Astrocyte of the cerebellum (primary cell): ENCODE measurements at regions not wholly inside any gene's neighbourhood (a gene's known extent, or its start where the extent isn't known, plus 50 kb on each side); places are given as distances from the start of the nearest gene placed in this dataset.

Experiments used
- DNase-seq: peaks from one replicate; pipeline ENCODE4 v3.0.0-alpha.2; 2011; ENCODE audit warnings: low read depth
- H3K4me3 ChIP-seq: 2 replicates; pipeline ENCODE4 v1.5.1; 2011; ENCODE audit warnings: mild to moderate bottlenecking, low read depth, low read length, moderate library complexity
- in situ Hi-C: cut with HindIII; loops from 2 replicates; pipeline ENCODE4 v1.10.0; 2017; ENCODE audit warnings: low sequenced_read_pairs
- TF ChIP-seq, protein P1 (sequence below): IDR thresholded peaks from 2 replicates; pipeline ENCODE4 v1.5.1; 2012; ENCODE audit warnings: low read length, low read depth, moderate library complexity, mild to moderate bottlenecking; ENCODE audit errors: missing control alignments

GRCh38 chr10:120960725-120961124, 109.6 kb downstream of the WDR11 start:
- no peak for DNase-seq
- TF ChIP-seq, protein P1, sequence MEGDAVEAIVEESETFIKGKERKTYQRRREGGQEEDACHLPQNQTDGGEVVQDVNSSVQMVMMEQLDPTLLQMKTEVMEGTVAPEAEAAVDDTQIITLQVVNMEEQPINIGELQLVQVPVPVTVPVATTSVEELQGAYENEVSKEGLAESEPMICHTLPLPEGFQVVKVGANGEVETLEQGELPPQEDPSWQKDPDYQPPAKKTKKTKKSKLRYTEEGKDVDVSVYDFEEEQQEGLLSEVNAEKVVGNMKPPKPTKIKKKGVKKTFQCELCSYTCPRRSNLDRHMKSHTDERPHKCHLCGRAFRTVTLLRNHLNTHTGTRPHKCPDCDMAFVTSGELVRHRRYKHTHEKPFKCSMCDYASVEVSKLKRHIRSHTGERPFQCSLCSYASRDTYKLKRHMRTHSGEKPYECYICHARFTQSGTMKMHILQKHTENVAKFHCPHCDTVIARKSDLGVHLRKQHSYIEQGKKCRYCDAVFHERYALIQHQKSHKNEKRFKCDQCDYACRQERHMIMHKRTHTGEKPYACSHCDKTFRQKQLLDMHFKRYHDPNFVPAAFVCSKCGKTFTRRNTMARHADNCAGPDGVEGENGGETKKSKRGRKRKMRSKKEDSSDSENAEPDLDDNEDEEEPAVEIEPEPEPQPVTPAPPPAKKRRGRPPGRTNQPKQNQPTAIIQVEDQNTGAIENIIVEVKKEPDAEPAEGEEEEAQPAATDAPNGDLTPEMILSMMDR: no peak
- no peak overlapping the region for H3K4me3 ChIP-seq
- in situ Hi-C loops: no loop called here

- H3K4me3 ChIP-seq: no peak overlapping the region
- TF ChIP-seq, protein P1: no peak
- in situ Hi-C loops: no loop called here
- no peak for DNase-seq
These were observed 110.9 kb downstream of the WDR11 start for GRCh38 chr10:120961795-120962755.

DNA sequence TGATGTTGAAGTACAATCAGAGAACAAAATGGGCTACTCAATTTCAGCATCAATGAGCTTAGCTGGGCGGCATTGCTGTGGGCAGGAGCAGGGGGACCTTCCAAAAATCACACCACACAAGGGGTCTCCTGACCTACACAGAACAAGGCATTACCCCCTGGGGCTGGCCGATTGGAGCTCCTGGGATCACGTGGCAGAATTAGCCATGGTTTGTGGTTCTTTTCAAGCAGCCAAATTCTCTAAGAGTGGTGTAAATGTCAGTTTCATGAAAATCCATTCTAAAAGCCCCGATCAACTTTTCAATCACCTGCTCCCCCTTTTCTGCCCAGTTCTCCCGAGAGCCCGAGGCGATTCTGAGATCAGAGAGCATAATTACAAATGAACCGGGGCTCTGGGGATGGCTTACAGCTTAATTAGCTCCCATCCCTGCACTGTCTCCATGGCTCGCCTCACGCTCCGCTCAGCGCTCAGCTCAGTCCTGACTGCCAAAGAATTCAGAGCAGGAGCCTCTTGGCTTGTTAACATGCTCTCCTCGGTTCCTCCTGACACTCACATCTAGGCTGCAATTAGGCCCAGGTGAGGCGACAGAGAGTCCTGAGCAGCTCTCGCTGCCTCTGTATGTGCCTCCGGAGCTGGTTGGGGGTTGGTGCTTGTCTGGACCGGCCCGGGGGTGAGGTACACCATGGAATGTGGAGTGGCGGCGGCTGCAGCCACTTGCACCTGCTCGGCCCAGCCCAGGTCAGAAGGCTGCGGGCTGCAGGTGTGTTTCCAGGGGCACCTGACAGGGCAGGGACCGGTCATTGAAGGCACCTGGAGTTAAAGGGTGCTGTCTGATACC, 111.8 kb downstream of the WDR11 start:
- TF ChIP-seq, protein P1: no peak
- H3K4me3 ChIP-seq: no peak overlapping the region
- in situ Hi-C loops: no loop called here
- DNase-seq: no peak

- in situ Hi-C loops: no loop called here
- DNase-seq: no peak
- H3K4me3 ChIP-seq: no peak overlapping the region
- TF ChIP-seq, protein P1: no peak
These were observed 112.5 kb downstream of the WDR11 start for GRCh38 chr10:120963594-120964220.

- H3K4me3 ChIP-seq: no peak overlapping the region
- in situ Hi-C loops: no loop called here
- TF ChIP-seq, protein P1: no peak
- no peak for DNase-seq
These were observed 115.5 kb downstream of the WDR11 start for GRCh38 chr10:120966657-120967045.

- no peak overlapping the region for H3K4me3 ChIP-seq
- TF ChIP-seq, protein P1: no peak
- in situ Hi-C loops: no loop called here
- peak; percentile 27 for DNase-seq
These were observed 118.1 kb downstream of the WDR11 start for GRCh38 chr10:120969219-120969645.
